ENCODE measurements at regions not wholly inside any gene's neighbourhood (a gene's known extent, or its start where the extent isn't known, plus 50 kb on each side); places are given as distances from the start of the nearest gene placed in this dataset.

GRCh38 chr10:36220151-36220550 lies 578.1 kb upstream of the FZD8 start:
- no peaks in the 10 kb centered on the region for H3K27me3 ChIP-seq (ENCODE audit: control insufficient read depth, insufficient read depth, low read length)
- no peak for DNase-seq (ENCODE audit: low read depth in 2 of 2)
- no peaks in the 10 kb centered on the region for H3K36me3 ChIP-seq (ENCODE audit: control insufficient read depth, insufficient read depth, low read length)
- H3K9ac ChIP-seq (ENCODE audit: insufficient read depth, low read length): no peak overlapping the region
- H3K27ac ChIP-seq (ENCODE audit: insufficient read depth, low read length): no peak overlapping the region
- no peak overlapping the region for H3K4me2 ChIP-seq (ENCODE audit: extremely low read depth, insufficient read depth, low read length)
- H3K79me2 ChIP-seq (ENCODE audit: control insufficient read depth, insufficient read depth, low read length): no peaks in the 10 kb centered on the region
- H4K20me1 ChIP-seq (ENCODE audit: control insufficient read depth, extremely low read depth, insufficient read depth, low read length): no peaks in the 10 kb centered on the region
- H3K4me3 ChIP-seq (replicated peaks in 1 of 4; ENCODE audit: control extremely low read depth in 1 of 4, insufficient read depth in 1 of 4, low read depth in 3 of 4, low read length in 4 of 4): no peak overlapping the region
- no peaks in the 10 kb centered on the region for H3K4me1 ChIP-seq (ENCODE audit: control insufficient read depth, extremely low read depth, insufficient read depth, low read length)
- H2AFZ ChIP-seq (ENCODE audit: low read length): no peak overlapping the region
- H3K9me3 ChIP-seq (ENCODE audit: control insufficient read depth, insufficient read depth, low read depth, low read length): no peaks in the 10 kb centered on the region
- TF ChIP-seq EZH2 (IDR thresholded peaks at IDR 0.05; ENCODE audit: low read length, missing control alignments) (no peak), CTCF (conservative IDR thresholded peaks at IDR 0.05 in 1 of 2, IDR thresholded peaks at IDR 0.05 in 1 of 2; ENCODE audit: low read depth in 1 of 2, low read length in 2 of 2) (no peak)

- no peaks in the 10 kb centered on the region for H3K36me3 ChIP-seq (ENCODE audit: control insufficient read depth, insufficient read depth, low read length)
- H3K4me1 ChIP-seq (ENCODE audit: control insufficient read depth, extremely low read depth, insufficient read depth, low read length): no peaks in the 10 kb centered on the region
- no peaks in the 10 kb centered on the region for H3K9me3 ChIP-seq (ENCODE audit: control insufficient read depth, insufficient read depth, low read depth, low read length)
- no peak overlapping the region for H2AFZ ChIP-seq (ENCODE audit: low read length)
- DNase-seq (ENCODE audit: low read depth in 2 of 2): no peak
- H3K4me3 ChIP-seq (replicated peaks in 1 of 4; ENCODE audit: control extremely low read depth in 1 of 4, insufficient read depth in 1 of 4, low read depth in 3 of 4, low read length in 4 of 4): no peak overlapping the region
- no peak overlapping the region for H3K27ac ChIP-seq (ENCODE audit: insufficient read depth, low read length)
- no peak overlapping the region for H3K4me2 ChIP-seq (ENCODE audit: extremely low read depth, insufficient read depth, low read length)
- no peak for TF ChIP-seq CTCF (conservative IDR thresholded peaks at IDR 0.05 in 1 of 2, IDR thresholded peaks at IDR 0.05 in 1 of 2; ENCODE audit: low read depth in 1 of 2, low read length in 2 of 2)
- TF ChIP-seq EZH2 (IDR thresholded peaks at IDR 0.05; ENCODE audit: low read length, missing control alignments): no peak
- H4K20me1 ChIP-seq (ENCODE audit: control insufficient read depth, extremely low read depth, insufficient read depth, low read length): no peaks in the 10 kb centered on the region
- H3K9ac ChIP-seq (ENCODE audit: insufficient read depth, low read length): no peak overlapping the region
- H3K27me3 ChIP-seq (ENCODE audit: control insufficient read depth, insufficient read depth, low read length): no peaks in the 10 kb centered on the region
- no peaks in the 10 kb centered on the region for H3K79me2 ChIP-seq (ENCODE audit: control insufficient read depth, insufficient read depth, low read length)
Observed at GRCh38 chr10:36211856-36212255, 569.8 kb upstream of the FZD8 start.

GRCh38 chr10:36209480-36209879 lies 567.4 kb upstream of the FZD8 start:
- Histone ChIP-seq H3K4me2 (ENCODE audit: extremely low read depth, insufficient read depth, low read length) (no peak overlapping the region), H4K20me1 (ENCODE audit: control insufficient read depth, extremely low read depth, insufficient read depth, low read length) (no peaks in the 10 kb centered on the region), H3K27ac (ENCODE audit: insufficient read depth, low read length) (no peak overlapping the region), H3K79me2 (ENCODE audit: control insufficient read depth, insufficient read depth, low read length) (no peaks in the 10 kb centered on the region), H3K9ac (ENCODE audit: insufficient read depth, low read length) (no peak overlapping the region), H3K27me3 (ENCODE audit: control insufficient read depth, insufficient read depth, low read length) (no peaks in the 10 kb centered on the region), H3K36me3 (ENCODE audit: control insufficient read depth, insufficient read depth, low read length) (no peaks in the 10 kb centered on the region), H3K4me3 (replicated peaks in 1 of 4; ENCODE audit: control extremely low read depth in 1 of 4, insufficient read depth in 1 of 4, low read depth in 3 of 4, low read length in 4 of 4) (no peak overlapping the region), H2AFZ (ENCODE audit: low read length) (no peak overlapping the region), H3K9me3 (ENCODE audit: control insufficient read depth, insufficient read depth, low read depth, low read length) (no peaks in the 10 kb centered on the region), H3K4me1 (ENCODE audit: control insufficient read depth, extremely low read depth, insufficient read depth, low read length) (no peaks in the 10 kb centered on the region)
- no peak for DNase-seq (ENCODE audit: low read depth in 2 of 2)
- TF ChIP-seq EZH2 (IDR thresholded peaks at IDR 0.05; ENCODE audit: low read length, missing control alignments) (no peak), CTCF (conservative IDR thresholded peaks at IDR 0.05 in 1 of 2, IDR thresholded peaks at IDR 0.05 in 1 of 2; ENCODE audit: low read depth in 1 of 2, low read length in 2 of 2) (no peak)

All from fibroblast of lung (primary cell).